H9 (cell line): ENCODE measurements at regions not wholly inside any gene's neighbourhood (a gene's known extent, or its start where the extent isn't known, plus 50 kb on each side); places are given as distances from the start of the nearest gene placed in this dataset.

ENCODE experiments used
- DNase-seq: peaks from one replicate; pipeline ENCODE4 v3.0.0-alpha.2; 2017
- H2AFZ ChIP-seq: one replicate; pipeline ENCODE4 v1.6.1; 2013; ENCODE audit warnings: mild to moderate bottlenecking, low read length, control low read depth, moderate library complexity
- H2AK5ac ChIP-seq: 2 replicates; pipeline ENCODE4 v1.6.1; 2013; ENCODE audit warnings: low read length, control low read depth, mixed read lengths; ENCODE audit not compliant: insufficient read length
- H2BK120ac ChIP-seq: one replicate; pipeline ENCODE4 v1.6.1; 2013; ENCODE audit warnings: low read depth, mild to moderate bottlenecking, low read length, control low read depth, inconsistent platforms; ENCODE audit not compliant: poor library complexity, severe bottlenecking
- H2BK12ac ChIP-seq: 2 replicates; pipeline ENCODE4 v1.6.1; 2013; ENCODE audit warnings: low read length, control low read depth, mixed read lengths, low read depth; ENCODE audit not compliant: insufficient read length
- H2BK15ac ChIP-seq: 2 replicates; pipeline ENCODE4 v1.6.1; 2013; ENCODE audit warnings: low read depth, low read length, control low read depth
- H2BK20ac ChIP-seq: one replicate; pipeline ENCODE4 v1.6.1; 2013; ENCODE audit warnings: low read depth, mild to moderate bottlenecking, low read length, control low read depth, inconsistent platforms; ENCODE audit not compliant: poor library complexity, severe bottlenecking
- H2BK5ac ChIP-seq: 2 replicates; pipeline ENCODE4 v1.6.1; 2013; ENCODE audit warnings: low read length, control low read depth, mixed read lengths; ENCODE audit not compliant: insufficient read length
- H3K14ac ChIP-seq: 2 replicates; pipeline ENCODE4 v1.6.1; 2013; ENCODE audit warnings: low read length, control low read depth; ENCODE audit not compliant: insufficient read depth
- H3K18ac ChIP-seq: 2 replicates; pipeline ENCODE4 v1.6.1; 2013; ENCODE audit warnings: low read depth, mild to moderate bottlenecking, mixed read lengths, low read length, control low read depth; ENCODE audit not compliant: insufficient read length
- H3K23ac ChIP-seq: 2 replicates; pipeline ENCODE4 v1.6.1; 2013; ENCODE audit warnings: low read length, control low read depth, mixed read lengths, low read depth; ENCODE audit not compliant: insufficient read length
- H3K23me2 ChIP-seq: 2 replicates; pipeline ENCODE4 v1.6.1; 2013; ENCODE audit warnings: low read depth, mild to moderate bottlenecking, mixed read lengths, low read length, control low read depth; ENCODE audit not compliant: insufficient read length, poor library complexity, severe bottlenecking
- H3K27ac ChIP-seq: 2 replicates; pipeline ENCODE4 v1.5.1; 2013; ENCODE audit warnings: low read length, control low read depth, mixed read lengths, low read depth; ENCODE audit not compliant: insufficient read length
- H3K27me3 ChIP-seq: 2 replicates; pipeline ENCODE4 v1.6.1; 2013; ENCODE audit warnings: low read length, control low read depth, inconsistent platforms; ENCODE audit not compliant: insufficient read depth
- H3K4ac ChIP-seq: 2 replicates; pipeline ENCODE4 v1.6.1; 2013; ENCODE audit warnings: low read depth, mild to moderate bottlenecking, control low read depth, inconsistent platforms, low read length, moderate library complexity
- H3K4me1 ChIP-seq: 2 replicates; pipeline ENCODE4 v1.6.1; 2013; ENCODE audit warnings: low read length, control low read depth, inconsistent platforms; ENCODE audit not compliant: insufficient read depth
- H3K4me2 ChIP-seq: 2 replicates; pipeline ENCODE4 v1.6.1; 2013; ENCODE audit warnings: low read length, control low read depth, mixed read lengths; ENCODE audit not compliant: insufficient read length, insufficient read depth
- H3K56ac ChIP-seq: 2 replicates; pipeline ENCODE4 v1.6.1; 2013; ENCODE audit warnings: low read depth, mild to moderate bottlenecking, mixed read lengths, low read length, control low read depth; ENCODE audit not compliant: insufficient read length
- H3K79me1 ChIP-seq: 2 replicates; pipeline ENCODE4 v1.6.1; 2013; ENCODE audit warnings: low read depth, mild to moderate bottlenecking, moderate library complexity, low read length, control low read depth, inconsistent platforms; ENCODE audit not compliant: insufficient read depth, poor library complexity, severe bottlenecking
- H3K79me2 ChIP-seq: 2 replicates; pipeline ENCODE4 v1.6.1; 2013; ENCODE audit warnings: low read length, control low read depth, inconsistent platforms; ENCODE audit not compliant: insufficient read depth
- H3K9ac ChIP-seq: 2 replicates; pipeline ENCODE4 v1.6.1; 2013; ENCODE audit warnings: low read length, control low read depth, mixed read lengths; ENCODE audit not compliant: insufficient read length; ENCODE audit errors: extremely low read depth
- H3K9me3 ChIP-seq: one replicate; pipeline ENCODE4 v1.6.1; 2013; ENCODE audit warnings: low read depth, low read length, inconsistent platforms; ENCODE audit not compliant: control insufficient read depth
- H3T11ph ChIP-seq: one replicate; pipeline ENCODE4 v1.6.1; 2013; ENCODE audit warnings: mild to moderate bottlenecking, low read length, control low read depth, inconsistent platforms
- H4K20me1 ChIP-seq: one replicate; pipeline ENCODE4 v1.6.1; 2013; ENCODE audit not compliant: control insufficient read depth, insufficient read length, insufficient read depth
- H4K5ac ChIP-seq: 2 replicates; pipeline ENCODE4 v1.6.1; 2013; ENCODE audit warnings: low read depth, mild to moderate bottlenecking, mixed read lengths, low read length, control low read depth; ENCODE audit not compliant: insufficient read length
- H4K8ac ChIP-seq: replicated peaks from 2 replicates; pipeline ENCODE4 v1.6.1; 2013; ENCODE audit warnings: low read length, control low read depth, mixed read lengths, low read depth; ENCODE audit not compliant: insufficient read length
- H4K91ac ChIP-seq: 2 replicates; pipeline ENCODE4 v1.6.1; 2013; ENCODE audit warnings: low read depth, mild to moderate bottlenecking, moderate library complexity, mixed read lengths, low read length, control low read depth; ENCODE audit not compliant: insufficient read length
- H3K27ac Mint-ChIP-seq, 3 experiments: 2 replicates in 2 of 3; 3 replicates in 1 of 3; pipeline ENCODE4 v1.8.0; 2020 to 2021; ENCODE audit warnings: mixed read lengths in 3 of 3, mild to moderate bottlenecking in 1 of 3, moderate library complexity in 1 of 3
- H3K27me3 Mint-ChIP-seq: 2 replicates; pipeline ENCODE4 v1.8.0; 2021; ENCODE audit warnings: low read depth, mild to moderate bottlenecking, moderate library complexity, mixed read lengths
- H3K36me3 Mint-ChIP-seq, 3 experiments: 2 replicates in 2 of 3; 3 replicates in 1 of 3; pipeline ENCODE4 v1.8.0; 2020 to 2021; ENCODE audit warnings: low read depth in 3 of 3, mixed read lengths in 3 of 3; ENCODE audit not compliant: insufficient read depth in 1 of 3
- H3K4me1 Mint-ChIP-seq, 2 experiments: 2 replicates each; pipeline ENCODE4 v1.8.0; 2020; ENCODE audit warnings: mixed read lengths in 2 of 2
- H3K4me3 Mint-ChIP-seq, 2 experiments: 2 replicates in 1 of 2; 3 replicates in 1 of 2; pipeline ENCODE4 v1.8.0; 2020 to 2021; ENCODE audit warnings: mild to moderate bottlenecking in 2 of 2, mixed read lengths in 2 of 2, moderate library complexity in 1 of 2
- H3K9me3 Mint-ChIP-seq, 2 experiments: 2 replicates in 1 of 2; 3 replicates in 1 of 2; pipeline ENCODE4 v1.8.0; 2020; ENCODE audit warnings: mild to moderate bottlenecking in 2 of 2, mixed read lengths in 2 of 2, moderate library complexity in 1 of 2
- WGBS: extraction: QIAGEN DNeasy Blood & Tissue Kit; methylation state at CpG from one replicate; pipeline ENCODE4 v1.1.7; 2013; ENCODE audit warnings: missing lambda C conversion rate, low lambda C conversion rate, mixed read lengths; ENCODE audit not compliant: insufficient read length; ENCODE audit errors: extremely low coverage; 5-methylcytosine and 5-hydroxymethylcytosine counted together
- TF ChIP-seq, protein P1 (sequence below): fragments of 200-600 bp; sonication (generic); conservative IDR thresholded peaks from 3 replicates; pipeline ENCODE4 v1.8.0; 2021; ENCODE audit warnings: antibody characterized with exemption, mild to moderate bottlenecking

DNA sequence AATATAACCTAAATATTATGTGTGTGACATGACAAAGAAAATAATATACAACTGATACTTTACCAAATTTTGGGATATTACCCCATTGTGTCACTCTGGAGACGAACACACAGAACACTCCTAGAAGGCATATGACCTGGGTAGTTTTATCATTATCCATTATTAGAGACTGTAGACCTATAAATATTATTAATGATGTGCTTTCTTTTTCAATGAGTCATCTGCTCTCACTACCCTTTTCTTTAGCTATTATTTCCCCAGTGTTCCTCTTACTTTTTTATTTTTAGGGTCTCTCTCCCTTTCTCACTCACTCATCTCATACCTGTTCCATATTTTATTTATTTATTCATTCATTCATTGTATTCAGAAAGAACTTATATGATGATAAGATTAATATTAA, 143.3 kb upstream of the ITGA4 start:
- no peaks in the 10 kb centered on the region for H3K9me3 Mint-ChIP-seq
- no peak overlapping the region for H3K4me3 Mint-ChIP-seq
- no peak overlapping the region for H3K4ac ChIP-seq
- no peak overlapping the region for H2AFZ ChIP-seq
- H3K27me3 ChIP-seq = no peaks in the 10 kb centered on the region
- WGBS = no CpG with 5 or more reads among the region's 1 CpG
- H3K27me3 Mint-ChIP-seq = no peaks in the 10 kb centered on the region
- no peak overlapping the region for H3K27ac Mint-ChIP-seq
- H2BK20ac ChIP-seq = no peak overlapping the region
- H4K8ac ChIP-seq = no peak overlapping the region
- H4K5ac ChIP-seq = no peak overlapping the region
- H4K20me1 ChIP-seq = no peaks in the 10 kb centered on the region
- DNase-seq = no peak
- no peaks in the 10 kb centered on the region for H3K9me3 ChIP-seq
- no peak overlapping the region for H3K27ac ChIP-seq
- H2BK5ac ChIP-seq = no peak overlapping the region
- no peak overlapping the region for H3T11ph ChIP-seq
- no peaks in the 10 kb centered on the region for H3K79me1 ChIP-seq
- no peaks in the 10 kb centered on the region for H3K36me3 Mint-ChIP-seq
- H3K4me1 ChIP-seq = no peaks in the 10 kb centered on the region; the same call in 1 of the 2 replicates
- H3K4me1 Mint-ChIP-seq = peaks cover 3 to 4% of the 10 kb centered on the region in 2 experiments
- no peak overlapping the region for H3K56ac ChIP-seq
- H4K91ac ChIP-seq = no peak overlapping the region
- H3K79me2 ChIP-seq = no peaks in the 10 kb centered on the region
- H3K4me2 ChIP-seq = no peak overlapping the region
- no peak overlapping the region for H2BK120ac ChIP-seq
- H3K23ac ChIP-seq = no peak overlapping the region
- no peak overlapping the region for H2AK5ac ChIP-seq
- H2BK15ac ChIP-seq = no peak overlapping the region
- H3K14ac ChIP-seq = no peak overlapping the region
- no peak overlapping the region for H3K18ac ChIP-seq
- TF ChIP-seq, protein P1, sequence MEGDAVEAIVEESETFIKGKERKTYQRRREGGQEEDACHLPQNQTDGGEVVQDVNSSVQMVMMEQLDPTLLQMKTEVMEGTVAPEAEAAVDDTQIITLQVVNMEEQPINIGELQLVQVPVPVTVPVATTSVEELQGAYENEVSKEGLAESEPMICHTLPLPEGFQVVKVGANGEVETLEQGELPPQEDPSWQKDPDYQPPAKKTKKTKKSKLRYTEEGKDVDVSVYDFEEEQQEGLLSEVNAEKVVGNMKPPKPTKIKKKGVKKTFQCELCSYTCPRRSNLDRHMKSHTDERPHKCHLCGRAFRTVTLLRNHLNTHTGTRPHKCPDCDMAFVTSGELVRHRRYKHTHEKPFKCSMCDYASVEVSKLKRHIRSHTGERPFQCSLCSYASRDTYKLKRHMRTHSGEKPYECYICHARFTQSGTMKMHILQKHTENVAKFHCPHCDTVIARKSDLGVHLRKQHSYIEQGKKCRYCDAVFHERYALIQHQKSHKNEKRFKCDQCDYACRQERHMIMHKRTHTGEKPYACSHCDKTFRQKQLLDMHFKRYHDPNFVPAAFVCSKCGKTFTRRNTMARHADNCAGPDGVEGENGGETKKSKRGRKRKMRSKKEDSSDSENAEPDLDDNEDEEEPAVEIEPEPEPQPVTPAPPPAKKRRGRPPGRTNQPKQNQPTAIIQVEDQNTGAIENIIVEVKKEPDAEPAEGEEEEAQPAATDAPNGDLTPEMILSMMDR = no peak
- no peak overlapping the region for H2BK12ac ChIP-seq
- H3K23me2 ChIP-seq = no peaks in the 10 kb centered on the region
- no peak overlapping the region for H3K9ac ChIP-seq
